Caco-2 (cell line): ENCODE measurements at regions not wholly inside any gene's neighbourhood (a gene's known extent, or its start where the extent isn't known, plus 50 kb on each side); places are given as distances from the start of the nearest gene placed in this dataset.

Experiments used
- BruUV-seq: library from RNA; stranded (reverse); fragments of 400-500 nt; replicated peaks from 2 replicates; lab custom pipeline; 2021; lab: Mats Ljungman, UMichigan
- CTCF ChIA-PET: fragments of 300-600 bp; sonication (Branson Sonifier 250); formaldehyde crosslinking; loops from one replicate; lab custom pipeline; 2022; ENCODE audit warnings: antibody characterized with exemption; lab: Charles Lee
- POLR2A ChIA-PET: fragments of 300-600 bp; sonication (Branson Sonifier 250); formaldehyde crosslinking; loops from one replicate; lab custom pipeline; 2022; ENCODE audit warnings: antibody characterized with exemption; lab: Charles Lee
- DNase-seq, 2 experiments: peaks; one replicate each; pipeline versions ENCODE4 v3.0.0 to v3.0.0-alpha.2; 2020 to 2022
- H3K27me3 ChIP-seq: replicated peaks from 2 replicates; pipeline ENCODE4 v1.6.0; 2011; ENCODE audit warnings: low read length; ENCODE audit not compliant: control insufficient read depth, insufficient read depth
- H3K36me3 ChIP-seq: 2 replicates; pipeline ENCODE4 v1.5.1; 2011; ENCODE audit warnings: low read length; ENCODE audit not compliant: control insufficient read depth, insufficient read depth
- H3K4me1 ChIP-seq: fragments of 250-450 bp; sonication (Bioruptor Pico); 2 replicates; pipeline ENCODE4 v1.5.1; 2020; ENCODE audit warnings: mild to moderate bottlenecking
- H3K4me3 ChIP-seq: 2 replicates; pipeline ENCODE4 v1.5.1; 2011; ENCODE audit warnings: low read depth, mild to moderate bottlenecking, control low read depth, low read length
- H3K9me3 ChIP-seq: fragments of 250-450 bp; sonication (Bioruptor Pico); 2 replicates; pipeline ENCODE4 v1.5.1; 2020; ENCODE audit warnings: mild to moderate bottlenecking, moderate library complexity
- H3K27ac Mint-ChIP-seq: one replicate; pipeline ENCODE4 v1.8.0; 2022; ENCODE audit warnings: mixed read lengths; ENCODE audit not compliant: unreplicated experiment
- H3K27me3 Mint-ChIP-seq: one replicate; pipeline ENCODE4 v1.8.0; 2022; ENCODE audit warnings: mixed read lengths; ENCODE audit not compliant: insufficient read depth, unreplicated experiment
- H3K36me3 Mint-ChIP-seq: one replicate; pipeline ENCODE4 v1.8.0; 2022; ENCODE audit warnings: mild to moderate bottlenecking, mixed read lengths; ENCODE audit not compliant: insufficient read depth, unreplicated experiment
- H3K4me1 Mint-ChIP-seq: one replicate; pipeline ENCODE4 v1.8.0; 2022; ENCODE audit warnings: low read depth, mixed read lengths; ENCODE audit not compliant: unreplicated experiment
- H3K4me3 Mint-ChIP-seq: one replicate; pipeline ENCODE4 v1.8.0; 2022; ENCODE audit warnings: mild to moderate bottlenecking, moderate library complexity, mixed read lengths; ENCODE audit not compliant: unreplicated experiment
- H3K9me3 Mint-ChIP-seq: one replicate; pipeline ENCODE4 v1.8.0; 2022; ENCODE audit warnings: mixed read lengths; ENCODE audit not compliant: unreplicated experiment
- intact Hi-C: fragments of 100-400 bp; cut with micrococcal nuclease; formaldehyde crosslinking; loops from one replicate; pipeline ENCODE4 v1.10.0; 2022; ENCODE audit not compliant: unreplicated experiment
- TF ChIP-seq, protein P1 (sequence below), 2 experiments: fragments of 200-600 bp in 1 of 2; IDR thresholded peaks; 1 replicate in 1 of 2; 2 replicates in 1 of 2; pipeline versions ENCODE4 v1.5.1 to v1.8.0; 2011 to 2022; ENCODE audit warnings: antibody characterized with exemption in 1 of 2, control low read depth in 1 of 2, inconsistent platforms in 1 of 2, low read depth in 1 of 2, low read length in 1 of 2, mild to moderate bottlenecking in 1 of 2, moderate library complexity in 1 of 2; ENCODE audit not compliant: insufficient read depth in 1 of 2, severe bottlenecking in 1 of 2, unreplicated experiment in 1 of 2

DNA sequence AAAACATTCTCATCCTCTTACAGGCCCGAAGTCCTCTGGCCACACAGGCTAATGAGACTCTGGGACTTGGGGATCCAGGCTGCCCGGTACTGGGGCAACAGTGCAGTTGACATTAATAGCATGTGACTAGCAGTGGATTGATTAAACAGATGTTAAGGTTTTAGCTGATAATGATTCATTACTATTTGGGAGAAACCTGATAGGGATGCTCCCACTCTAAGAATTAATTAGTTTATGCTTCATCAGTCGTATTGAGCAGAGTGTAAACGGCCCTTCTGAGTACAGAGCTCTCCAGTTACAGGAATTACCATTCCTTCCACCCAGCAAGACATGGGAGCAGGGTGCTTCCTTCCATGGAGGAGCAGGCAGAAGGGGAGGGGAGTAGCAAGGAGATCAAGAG lies 82.7 kb downstream of the RPS24 start:
- H3K9me3 Mint-ChIP-seq, result peaks cover 14% of the 10 kb centered on the region
- no peak overlapping the region for H3K27ac Mint-ChIP-seq
- H3K4me3 Mint-ChIP-seq, result no peak overlapping the region
- H3K27me3 Mint-ChIP-seq, result peaks cover 18% of the 10 kb centered on the region
- ChIA-PET POLR2A (no interaction called here), CTCF (interaction anchor here (1.2 kb wide), 1 partner anchor 69 kb away, joined by 5 read pairs; no protein-coding TSS in a partner anchor)
- intact Hi-C loops, result no loop called here
- no peaks in the 10 kb centered on the region for H3K36me3 Mint-ChIP-seq
- Histone ChIP-seq H3K4me3 (no peak overlapping the region), H3K4me1 (no peaks in the 10 kb centered on the region), H3K9me3 (peaks cover 3% of the 10 kb centered on the region; the same call in 1 of the 2 replicates), H3K27me3 (no peaks in the 10 kb centered on the region; the same call in 1 of the 2 replicates), H3K36me3 (no peaks in the 10 kb centered on the region)
- no peak for DNase-seq
- BruUV-seq, result no TSS peak
- TF ChIP-seq, protein P1, sequence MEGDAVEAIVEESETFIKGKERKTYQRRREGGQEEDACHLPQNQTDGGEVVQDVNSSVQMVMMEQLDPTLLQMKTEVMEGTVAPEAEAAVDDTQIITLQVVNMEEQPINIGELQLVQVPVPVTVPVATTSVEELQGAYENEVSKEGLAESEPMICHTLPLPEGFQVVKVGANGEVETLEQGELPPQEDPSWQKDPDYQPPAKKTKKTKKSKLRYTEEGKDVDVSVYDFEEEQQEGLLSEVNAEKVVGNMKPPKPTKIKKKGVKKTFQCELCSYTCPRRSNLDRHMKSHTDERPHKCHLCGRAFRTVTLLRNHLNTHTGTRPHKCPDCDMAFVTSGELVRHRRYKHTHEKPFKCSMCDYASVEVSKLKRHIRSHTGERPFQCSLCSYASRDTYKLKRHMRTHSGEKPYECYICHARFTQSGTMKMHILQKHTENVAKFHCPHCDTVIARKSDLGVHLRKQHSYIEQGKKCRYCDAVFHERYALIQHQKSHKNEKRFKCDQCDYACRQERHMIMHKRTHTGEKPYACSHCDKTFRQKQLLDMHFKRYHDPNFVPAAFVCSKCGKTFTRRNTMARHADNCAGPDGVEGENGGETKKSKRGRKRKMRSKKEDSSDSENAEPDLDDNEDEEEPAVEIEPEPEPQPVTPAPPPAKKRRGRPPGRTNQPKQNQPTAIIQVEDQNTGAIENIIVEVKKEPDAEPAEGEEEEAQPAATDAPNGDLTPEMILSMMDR (IDR thresholded peaks at IDR 0.05; ENCODE audit: insufficient read depth in 1 of 2, low read depth in 1 of 2, low read length in 1 of 2, severe bottlenecking in 1 of 2, unreplicated experiment in 1 of 2), result no peak
- H3K4me1 Mint-ChIP-seq, result no peaks in the 10 kb centered on the region

DNA sequence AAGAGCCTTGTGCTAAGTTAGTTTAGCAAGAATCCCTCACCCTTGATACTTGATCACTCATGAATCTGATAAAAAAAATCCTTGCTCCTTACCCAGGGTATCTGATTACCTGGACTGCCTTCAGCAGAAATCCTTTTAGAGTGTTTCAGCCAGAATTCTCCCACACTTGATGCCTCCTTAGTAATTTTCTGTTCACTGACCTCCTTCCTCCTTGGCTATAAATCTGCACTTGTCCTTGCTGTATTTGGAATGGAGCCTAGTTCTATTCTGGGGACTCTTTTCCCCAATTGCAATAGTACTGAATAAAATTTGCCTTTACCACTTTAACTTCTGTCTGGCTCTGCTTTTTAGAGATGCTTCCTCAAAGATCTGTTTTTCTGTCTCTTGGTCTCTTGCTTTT lies 84.9 kb downstream of the RPS24 start:
- TF ChIP-seq, protein P1 (IDR thresholded peaks at IDR 0.05; ENCODE audit: insufficient read depth in 1 of 2, low read depth in 1 of 2, low read length in 1 of 2, severe bottlenecking in 1 of 2, unreplicated experiment in 1 of 2), result no peak
- no peaks in the 10 kb centered on the region for H3K4me1 ChIP-seq
- ChIA-PET CTCF (no interaction called here), POLR2A (no interaction called here)
- no peak for DNase-seq
- peaks cover 18% of the 10 kb centered on the region for H3K27me3 Mint-ChIP-seq
- no peak overlapping the region for H3K4me3 ChIP-seq
- no peak overlapping the region for H3K27ac Mint-ChIP-seq
- peaks cover 19% of the 10 kb centered on the region for H3K9me3 Mint-ChIP-seq
- H3K9me3 ChIP-seq, result peaks cover 15% of the 10 kb centered on the region; the same call in 1 of the 2 replicates
- H3K4me1 Mint-ChIP-seq, result no peaks in the 10 kb centered on the region
- H3K36me3 ChIP-seq, result no peaks in the 10 kb centered on the region
- no peaks in the 10 kb centered on the region; the same call in 1 of the 2 replicates for H3K27me3 ChIP-seq
- BruUV-seq, result no TSS peak
- no peak overlapping the region for H3K4me3 Mint-ChIP-seq
- no peaks in the 10 kb centered on the region for H3K36me3 Mint-ChIP-seq
- intact Hi-C loops, result no loop called here

DNA sequence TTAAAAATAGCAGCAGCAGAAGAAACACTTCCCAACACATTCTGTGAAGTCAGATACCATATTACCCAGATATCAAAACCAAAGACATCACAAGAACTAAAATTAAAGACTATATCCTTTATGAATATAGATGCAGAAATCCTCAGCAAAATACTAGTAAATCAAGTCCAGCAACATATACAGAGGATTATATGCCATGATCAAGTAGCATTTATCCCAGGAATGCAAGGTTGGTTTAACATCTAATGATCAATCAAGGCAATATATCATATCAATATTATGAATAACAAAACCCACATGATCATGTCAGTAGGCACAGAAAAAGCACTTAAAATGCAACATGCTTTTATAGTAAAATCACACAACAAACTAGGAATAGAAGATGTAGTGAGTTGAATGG lies 88.1 kb downstream of the RPS24 start:
- no peak for DNase-seq
- no peaks in the 10 kb centered on the region for H3K4me1 Mint-ChIP-seq
- intact Hi-C loops, result no loop called here
- H3K9me3 ChIP-seq, result peaks cover 15% of the 10 kb centered on the region; the same call in 1 of the 2 replicates
- H3K4me1 ChIP-seq, result no peaks in the 10 kb centered on the region
- no peak overlapping the region for H3K27ac Mint-ChIP-seq
- no peaks in the 10 kb centered on the region for H3K36me3 ChIP-seq
- POLR2A ChIA-PET, result no interaction called here
- no peaks in the 10 kb centered on the region for H3K36me3 Mint-ChIP-seq
- no peak overlapping the region for H3K4me3 ChIP-seq
- H3K9me3 Mint-ChIP-seq, result peaks cover 32% of the 10 kb centered on the region
- CTCF ChIA-PET, result no interaction called here
- H3K4me3 Mint-ChIP-seq, result no peak overlapping the region
- peaks cover 13% of the 10 kb centered on the region for H3K27me3 Mint-ChIP-seq
- TF ChIP-seq, protein P1 (IDR thresholded peaks at IDR 0.05; ENCODE audit: insufficient read depth in 1 of 2, low read depth in 1 of 2, low read length in 1 of 2, severe bottlenecking in 1 of 2, unreplicated experiment in 1 of 2), result no peak
- BruUV-seq, result no TSS peak
- H3K27me3 ChIP-seq, result no peaks in the 10 kb centered on the region
